ENCODE measurements at regions not wholly inside any gene's neighbourhood (a gene's known extent, or its start where the extent isn't known, plus 50 kb on each side); places are given as distances from the start of the nearest gene placed in this dataset.
"Not testable (repeated sequence)": the region's sequence is repeated elsewhere in the genome, so short reads cannot be mapped to it uniquely, and the experiment has no call there.

- TF ChIP-seq, protein P1, sequence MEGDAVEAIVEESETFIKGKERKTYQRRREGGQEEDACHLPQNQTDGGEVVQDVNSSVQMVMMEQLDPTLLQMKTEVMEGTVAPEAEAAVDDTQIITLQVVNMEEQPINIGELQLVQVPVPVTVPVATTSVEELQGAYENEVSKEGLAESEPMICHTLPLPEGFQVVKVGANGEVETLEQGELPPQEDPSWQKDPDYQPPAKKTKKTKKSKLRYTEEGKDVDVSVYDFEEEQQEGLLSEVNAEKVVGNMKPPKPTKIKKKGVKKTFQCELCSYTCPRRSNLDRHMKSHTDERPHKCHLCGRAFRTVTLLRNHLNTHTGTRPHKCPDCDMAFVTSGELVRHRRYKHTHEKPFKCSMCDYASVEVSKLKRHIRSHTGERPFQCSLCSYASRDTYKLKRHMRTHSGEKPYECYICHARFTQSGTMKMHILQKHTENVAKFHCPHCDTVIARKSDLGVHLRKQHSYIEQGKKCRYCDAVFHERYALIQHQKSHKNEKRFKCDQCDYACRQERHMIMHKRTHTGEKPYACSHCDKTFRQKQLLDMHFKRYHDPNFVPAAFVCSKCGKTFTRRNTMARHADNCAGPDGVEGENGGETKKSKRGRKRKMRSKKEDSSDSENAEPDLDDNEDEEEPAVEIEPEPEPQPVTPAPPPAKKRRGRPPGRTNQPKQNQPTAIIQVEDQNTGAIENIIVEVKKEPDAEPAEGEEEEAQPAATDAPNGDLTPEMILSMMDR (IDR thresholded peaks at IDR 0.05; ENCODE audit: insufficient read depth, low read depth, low read length, missing control alignments) = no peak
- no peak for DNase-seq (ENCODE audit: low read depth)
- H3K4me3 ChIP-seq (ENCODE audit: low read depth, low read length) = no peak overlapping the region
These were observed 133.4 kb upstream of the ABCB5 start for GRCh38 chr7:20482071-20482470.

GRCh38 chr7:20484356-20484755 lies 131.1 kb upstream of the ABCB5 start:
- no peak overlapping the region for H3K4me3 ChIP-seq (ENCODE audit: low read depth, low read length)
- no peak for DNase-seq (ENCODE audit: low read depth)
- TF ChIP-seq, protein P1 (IDR thresholded peaks at IDR 0.05; ENCODE audit: insufficient read depth, low read depth, low read length, missing control alignments) = no peak

DNA sequence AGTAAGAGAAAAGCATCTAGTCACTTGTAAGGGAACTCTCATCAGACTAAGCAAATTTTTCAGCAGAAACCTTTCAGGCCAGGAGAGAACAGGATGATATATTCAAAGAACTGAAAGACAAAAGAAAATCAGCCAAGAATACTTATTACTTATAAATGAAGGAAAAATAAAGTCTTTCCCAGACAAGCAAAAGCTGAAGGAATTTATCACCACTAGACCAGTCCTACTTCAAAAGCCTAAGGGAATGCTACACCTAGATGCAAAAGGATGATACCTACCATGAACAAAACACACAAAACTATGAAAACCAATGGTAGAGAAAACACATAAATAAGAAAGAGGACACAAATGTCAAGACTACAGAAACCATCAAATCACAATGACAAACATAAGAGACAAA lies 126.6 kb upstream of the ABCB5 start:
- no peak overlapping the region for H3K4me3 ChIP-seq (ENCODE audit: low read depth, low read length)
- TF ChIP-seq, protein P1 (IDR thresholded peaks at IDR 0.05; ENCODE audit: insufficient read depth, low read depth, low read length, missing control alignments) = no peak
- no peak for DNase-seq (ENCODE audit: low read depth)

GRCh38 chr7:20491284-20491683 lies 124.2 kb upstream of the ABCB5 start:
- TF ChIP-seq, protein P1 (IDR thresholded peaks at IDR 0.05; ENCODE audit: insufficient read depth, low read depth, low read length, missing control alignments) = no peak
- DNase-seq (ENCODE audit: low read depth) = no peak
- no peak overlapping the region for H3K4me3 ChIP-seq (ENCODE audit: low read depth, low read length)

GRCh38 chr7:20494566-20494965 lies 120.9 kb upstream of the ABCB5 start:
- TF ChIP-seq, protein P1 (IDR thresholded peaks at IDR 0.05; ENCODE audit: insufficient read depth, low read depth, low read length, missing control alignments) = no peak
- no peak overlapping the region for H3K4me3 ChIP-seq (ENCODE audit: low read depth, low read length)
- no peak for DNase-seq (ENCODE audit: low read depth)

DNA sequence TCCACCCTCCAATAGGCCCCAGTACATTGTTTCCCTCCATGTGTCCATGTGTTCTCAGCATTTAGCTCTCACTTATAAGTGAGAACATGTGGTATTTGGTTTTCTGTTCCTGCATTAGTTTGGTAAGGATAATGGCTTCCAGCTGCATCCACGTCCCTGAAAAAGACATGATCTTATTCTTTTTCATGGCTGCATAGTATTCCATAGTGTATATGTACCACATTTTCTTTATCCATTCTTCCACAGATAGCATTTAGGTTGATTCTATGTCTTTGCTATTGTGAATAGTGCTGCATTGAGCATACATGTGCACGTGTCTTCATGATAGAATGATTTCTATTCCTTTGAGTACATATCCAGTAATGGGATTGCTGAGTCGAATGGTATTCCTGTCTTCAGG lies 114.0 kb upstream of the ABCB5 start:
- not testable (repeated sequence) for H3K4me3 ChIP-seq (ENCODE audit: low read depth, low read length); DNase-seq (ENCODE audit: low read depth)

DNA sequence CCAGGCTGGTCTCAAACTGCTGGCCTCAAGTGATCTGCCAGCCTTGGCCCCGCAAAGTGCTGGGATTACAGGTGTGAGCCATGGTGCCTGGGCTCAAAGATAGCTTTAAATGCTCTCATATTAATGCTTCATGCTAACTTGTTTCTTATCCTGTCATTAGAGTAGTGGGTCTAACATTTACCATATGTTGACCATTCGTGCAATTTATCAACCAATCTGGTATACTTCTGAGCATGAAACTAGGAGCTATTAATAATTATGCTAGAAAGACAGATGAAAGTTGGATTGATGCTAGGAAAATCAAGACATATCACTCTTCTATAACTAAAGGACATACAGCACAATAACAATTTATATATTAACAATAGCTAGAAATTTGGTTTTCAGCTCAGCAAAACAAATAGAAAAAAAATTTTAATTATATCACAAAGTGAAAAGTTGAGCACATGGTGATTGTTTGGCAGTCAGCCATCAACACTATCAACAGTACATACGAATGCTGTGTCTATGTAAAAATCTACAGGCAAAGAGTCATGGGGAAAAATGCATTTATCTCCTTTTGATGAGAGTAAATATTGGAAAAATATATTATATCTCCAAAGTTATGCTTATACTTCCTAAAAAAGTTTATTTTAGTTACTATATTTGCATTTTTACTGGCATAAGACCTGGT lies 112.1 kb upstream of the ABCB5 start:
- no peak overlapping the region for H3K4me3 ChIP-seq (ENCODE audit: low read depth, low read length)
- DNase-seq (ENCODE audit: low read depth) = no peak
- TF ChIP-seq, protein P1 (IDR thresholded peaks at IDR 0.05; ENCODE audit: insufficient read depth, low read depth, low read length, missing control alignments) = no peak
